ENCODE measurements at regions not wholly inside any gene's neighbourhood (a gene's known extent, or its start where the extent isn't known, plus 50 kb on each side); places are given as distances from the start of the nearest gene placed in this dataset.

DNA sequence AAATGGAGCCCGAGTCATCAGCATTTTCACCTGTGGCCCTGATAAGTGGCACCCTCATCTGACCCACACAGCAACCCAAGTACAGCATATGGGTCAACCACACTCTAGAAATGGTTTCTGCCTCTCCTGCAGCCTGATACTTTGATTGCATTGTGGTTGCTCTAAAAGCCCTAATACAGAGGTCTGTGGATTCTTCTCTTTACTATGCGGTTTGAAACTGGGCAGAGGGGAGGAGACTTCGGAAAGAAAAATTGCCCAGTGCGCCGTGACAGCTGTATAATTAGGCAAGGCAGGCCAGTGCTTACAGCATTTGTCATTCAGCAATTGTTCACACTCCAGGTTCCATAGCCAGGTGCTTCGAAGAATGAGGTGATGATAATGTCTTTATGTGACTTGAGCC, 361.0 kb downstream of the NFIB start:
- TF ChIP-seq, protein P1, sequence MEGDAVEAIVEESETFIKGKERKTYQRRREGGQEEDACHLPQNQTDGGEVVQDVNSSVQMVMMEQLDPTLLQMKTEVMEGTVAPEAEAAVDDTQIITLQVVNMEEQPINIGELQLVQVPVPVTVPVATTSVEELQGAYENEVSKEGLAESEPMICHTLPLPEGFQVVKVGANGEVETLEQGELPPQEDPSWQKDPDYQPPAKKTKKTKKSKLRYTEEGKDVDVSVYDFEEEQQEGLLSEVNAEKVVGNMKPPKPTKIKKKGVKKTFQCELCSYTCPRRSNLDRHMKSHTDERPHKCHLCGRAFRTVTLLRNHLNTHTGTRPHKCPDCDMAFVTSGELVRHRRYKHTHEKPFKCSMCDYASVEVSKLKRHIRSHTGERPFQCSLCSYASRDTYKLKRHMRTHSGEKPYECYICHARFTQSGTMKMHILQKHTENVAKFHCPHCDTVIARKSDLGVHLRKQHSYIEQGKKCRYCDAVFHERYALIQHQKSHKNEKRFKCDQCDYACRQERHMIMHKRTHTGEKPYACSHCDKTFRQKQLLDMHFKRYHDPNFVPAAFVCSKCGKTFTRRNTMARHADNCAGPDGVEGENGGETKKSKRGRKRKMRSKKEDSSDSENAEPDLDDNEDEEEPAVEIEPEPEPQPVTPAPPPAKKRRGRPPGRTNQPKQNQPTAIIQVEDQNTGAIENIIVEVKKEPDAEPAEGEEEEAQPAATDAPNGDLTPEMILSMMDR (IDR thresholded peaks at IDR 0.05) = no peak
- TF ChIP-seq POLR2A (IDR thresholded peaks at IDR 0.05) = no peak

All from Peyer's patch (tissue), 4 donors.